Body of pancreas (tissue), 4 donors: ENCODE measurements at regions not wholly inside any gene's neighbourhood (a gene's known extent, or its start where the extent isn't known, plus 50 kb on each side); places are given as distances from the start of the nearest gene placed in this dataset.

Experiments used
- ATAC-seq: fragments of 150-250 bp; one replicate; pipeline ENCODE4 v1.9.1; 2016
- DNase-seq, 4 donors: peaks; one replicate each; pipeline ENCODE4 v3.0.0-alpha.2; 2019
- H3K27ac ChIP-seq, 4 donors: fragments of 200-600 bp; sonication (generic); 1 replicate in 3 of 4; 2 replicates in 1 of 4; pipeline versions ENCODE4 v1.5.1 to v1.6.1; 2016 to 2019; ENCODE audit warnings: mild to moderate bottlenecking in 1 of 4, mixed read lengths in 1 of 4, moderate library complexity in 1 of 4
- H3K27me3 ChIP-seq, 2 donors: fragments of 200-600 bp; sonication (generic); one replicate each; pipeline ENCODE4 v1.6.0; 2016; ENCODE audit warnings: mild to moderate bottlenecking in 1 of 2
- H3K36me3 ChIP-seq, 2 donors: fragments of 200-600 bp; sonication (generic); replicated peaks in 1 of 2; 2 replicates each; pipeline ENCODE4 v1.5.1; 2016; ENCODE audit warnings: low read depth in 2 of 2; ENCODE audit not compliant: insufficient read depth in 1 of 2
- H3K4me1 ChIP-seq: fragments of 200-600 bp; sonication (generic); one replicate; pipeline ENCODE4 v1.6.0; 2016
- H3K4me3 ChIP-seq, 2 donors: fragments of 200-600 bp; sonication (generic); 1 replicate in 1 of 2; 2 replicates in 1 of 2; pipeline ENCODE4 v1.5.1; 2016 to 2019
- H3K9me3 ChIP-seq, 3 donors: fragments of 200-600 bp; sonication (generic); 1 replicate in 2 of 3; 2 replicates in 1 of 3; pipeline ENCODE4 v1.5.1; 2016
- POLR2A ChIP-seq, 3 donors: fragments of 450-650 bp; IDR thresholded peaks; one replicate each; pipeline ENCODE4 v1.6.1; 2016; ENCODE audit warnings: antibody characterized with exemption in 3 of 3, mild to moderate bottlenecking in 2 of 3
- WGBS, 2 donors: methylation state at CpG; one replicate each; pipeline ENCODE4 v1.1.5; 2017; 5-methylcytosine and 5-hydroxymethylcytosine counted together
- intact Hi-C: fragments of 100-400 bp; cut with DNase I; formaldehyde crosslinking; loops from one replicate; pipeline ENCODE4 v1.15.1; 2023
- TF ChIP-seq, protein P1 (sequence below), 7 experiments: fragments of 450-650 bp in 4 of 7; fragments of 200-600 bp in 3 of 7; sonication (generic) in 3 of 7; IDR thresholded peaks; one replicate each; pipeline ENCODE4 v1.5.1; 2016 to 2019; ENCODE audit warnings: antibody characterized with exemption in 7 of 7

DNA sequence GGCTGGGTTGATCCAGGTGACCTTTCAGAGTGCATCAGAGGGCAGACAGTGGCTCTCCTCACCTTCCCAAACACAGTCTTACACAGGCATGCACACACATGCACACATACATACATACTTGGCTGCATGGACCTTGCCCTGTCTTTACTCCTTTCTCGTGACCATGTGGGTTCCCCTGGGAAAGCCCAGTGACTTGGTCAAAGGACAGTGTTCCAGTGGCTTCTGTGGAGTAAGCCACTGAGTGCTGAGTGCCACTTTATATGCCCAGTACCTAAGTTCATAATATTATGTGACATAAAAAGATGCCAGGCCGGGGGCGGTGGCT, 249.4 kb downstream of the MYCN start:
- TF ChIP-seq, protein P1, sequence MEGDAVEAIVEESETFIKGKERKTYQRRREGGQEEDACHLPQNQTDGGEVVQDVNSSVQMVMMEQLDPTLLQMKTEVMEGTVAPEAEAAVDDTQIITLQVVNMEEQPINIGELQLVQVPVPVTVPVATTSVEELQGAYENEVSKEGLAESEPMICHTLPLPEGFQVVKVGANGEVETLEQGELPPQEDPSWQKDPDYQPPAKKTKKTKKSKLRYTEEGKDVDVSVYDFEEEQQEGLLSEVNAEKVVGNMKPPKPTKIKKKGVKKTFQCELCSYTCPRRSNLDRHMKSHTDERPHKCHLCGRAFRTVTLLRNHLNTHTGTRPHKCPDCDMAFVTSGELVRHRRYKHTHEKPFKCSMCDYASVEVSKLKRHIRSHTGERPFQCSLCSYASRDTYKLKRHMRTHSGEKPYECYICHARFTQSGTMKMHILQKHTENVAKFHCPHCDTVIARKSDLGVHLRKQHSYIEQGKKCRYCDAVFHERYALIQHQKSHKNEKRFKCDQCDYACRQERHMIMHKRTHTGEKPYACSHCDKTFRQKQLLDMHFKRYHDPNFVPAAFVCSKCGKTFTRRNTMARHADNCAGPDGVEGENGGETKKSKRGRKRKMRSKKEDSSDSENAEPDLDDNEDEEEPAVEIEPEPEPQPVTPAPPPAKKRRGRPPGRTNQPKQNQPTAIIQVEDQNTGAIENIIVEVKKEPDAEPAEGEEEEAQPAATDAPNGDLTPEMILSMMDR (IDR thresholded peaks at IDR 0.05), result no peak
- no peak for TF ChIP-seq POLR2A (IDR thresholded peaks at IDR 0.05)
- 87 to 97% methylated on average over 3 of the region's 3 CpGs for WGBS, 2 donors
- Histone ChIP-seq H3K27me3 (no peaks in the 10 kb centered on the region), H3K27ac (no peak overlapping the region), H3K36me3 (no peaks in the 10 kb centered on the region), H3K4me1 (no peaks in the 10 kb centered on the region), H3K9me3 (no peaks in the 10 kb centered on the region), H3K4me3 (no peak overlapping the region)
- intact Hi-C loops, result no loop called here
- DNase-seq (no peak), ATAC-seq (no peak)

DNA sequence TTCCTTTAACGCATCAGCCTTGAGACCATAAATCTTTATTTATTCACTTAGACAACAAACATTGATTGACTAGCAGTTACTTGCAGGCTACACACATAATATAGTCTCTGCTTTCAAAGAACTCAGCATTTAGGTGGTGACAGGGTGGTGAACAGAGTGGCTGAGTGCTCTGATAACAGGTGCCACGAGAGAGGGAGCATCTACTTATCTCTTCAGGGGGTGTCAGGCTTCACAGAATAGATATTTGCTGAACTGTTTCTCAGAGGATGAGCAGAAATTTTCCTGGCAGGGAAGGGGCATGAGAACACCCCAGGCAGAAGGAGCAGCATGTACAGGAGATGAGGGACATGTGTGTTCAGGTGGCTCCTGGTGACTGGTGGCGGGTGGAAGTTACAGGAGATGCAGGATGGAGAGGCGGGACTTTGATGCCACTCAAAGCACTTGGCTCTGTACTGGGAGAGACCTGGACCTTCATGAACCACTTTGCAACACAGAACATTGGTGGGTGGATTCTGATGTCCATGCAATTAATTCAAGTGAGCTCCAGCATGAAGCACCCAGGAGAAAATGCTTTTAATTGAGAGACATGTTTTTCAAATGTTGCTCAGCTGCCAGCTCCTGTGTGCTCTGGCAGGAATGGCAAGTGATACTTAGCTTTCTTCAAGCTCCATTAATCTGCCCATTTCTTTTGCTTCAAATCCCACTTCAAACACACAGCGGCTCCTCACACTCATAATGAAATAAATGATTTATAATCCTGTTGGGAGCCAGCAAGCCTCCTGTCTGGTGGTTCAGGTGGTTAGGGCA, 248.9 kb downstream of the MYCN start:
- TF ChIP-seq POLR2A (IDR thresholded peaks at IDR 0.05), result no peak
- TF ChIP-seq, protein P1 (IDR thresholded peaks at IDR 0.05), result no peak
- Histone ChIP-seq H3K36me3 (no peaks in the 10 kb centered on the region), H3K4me3 (no peak overlapping the region), H3K4me1 (no peaks in the 10 kb centered on the region), H3K27ac (no peak overlapping the region), H3K9me3 (no peaks in the 10 kb centered on the region), H3K27me3 (no peaks in the 10 kb centered on the region)
- ATAC-seq (no peak), DNase-seq (no peak)
- 66 to 68% methylated on average over 5 of the region's 5 CpGs for WGBS, 2 donors
- intact Hi-C loops, result no loop called here

DNA sequence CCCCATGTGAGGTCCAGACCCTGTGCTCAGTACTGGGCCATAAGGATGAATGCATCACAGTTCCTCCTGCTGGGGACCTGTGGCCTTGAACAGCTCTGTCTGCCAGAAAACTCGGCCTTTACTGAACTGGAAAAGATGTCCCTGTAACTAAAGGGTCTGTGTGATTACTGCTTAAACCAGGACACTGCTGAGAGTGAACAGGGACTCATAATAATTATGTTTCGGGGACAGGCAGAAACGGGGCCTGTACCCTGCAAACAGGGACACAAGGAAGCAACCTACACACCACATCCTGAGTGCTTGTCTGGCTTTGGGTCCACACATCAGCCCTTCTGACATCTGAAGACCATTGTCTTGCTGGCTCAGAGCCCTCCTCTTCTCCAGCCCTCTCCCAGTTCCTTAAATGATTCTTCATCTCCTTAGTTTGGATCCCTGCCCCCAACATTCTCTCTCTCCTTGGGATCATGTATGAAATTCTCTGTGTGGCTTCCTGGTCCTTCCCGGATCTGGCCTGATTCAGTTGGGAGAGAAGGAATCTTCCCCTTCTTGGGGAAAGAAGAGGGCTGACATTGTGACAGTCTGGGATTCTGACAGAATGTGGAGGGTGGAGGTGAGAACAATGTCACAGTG, 248.0 kb downstream of the MYCN start:
- Histone ChIP-seq H3K27ac (no peak overlapping the region), H3K36me3 (no peaks in the 10 kb centered on the region), H3K27me3 (no peaks in the 10 kb centered on the region), H3K4me3 (no peak overlapping the region), H3K4me1 (no peaks in the 10 kb centered on the region), H3K9me3 (no peaks in the 10 kb centered on the region)
- intact Hi-C loops, result no loop called here
- TF ChIP-seq, protein P1 (IDR thresholded peaks at IDR 0.05), result no peak
- TF ChIP-seq POLR2A (IDR thresholded peaks at IDR 0.05), result no peak
- 67 to 74% methylated on average over 4 of the region's 4 CpGs for WGBS, 2 donors
- ATAC-seq (no peak), DNase-seq (no peak)

DNA sequence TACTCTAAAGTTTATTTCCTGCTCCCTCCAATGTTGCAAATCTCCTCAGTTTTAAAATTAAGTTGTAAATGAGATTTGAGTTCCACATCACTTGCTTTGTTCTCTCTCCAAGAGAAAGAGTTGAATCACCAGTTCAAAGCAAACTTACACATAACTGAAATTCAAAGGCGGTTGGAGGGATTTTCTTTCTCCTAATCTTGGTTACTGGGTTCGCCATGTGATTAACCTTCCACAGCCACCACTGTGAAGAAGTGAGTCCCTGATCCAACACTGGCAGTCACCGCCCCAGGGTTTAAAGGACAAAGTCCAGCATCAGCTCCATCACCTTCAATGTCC, 247.1 kb downstream of the MYCN start:
- WGBS, 2 donors, result 85 to 87% methylated on average over 3 of the region's 3 CpGs
- TF ChIP-seq POLR2A (IDR thresholded peaks at IDR 0.05), result no peak
- TF ChIP-seq, protein P1 (IDR thresholded peaks at IDR 0.05), result no peak
- Histone ChIP-seq H3K9me3 (no peaks in the 10 kb centered on the region), H3K36me3 (no peaks in the 10 kb centered on the region), H3K4me3 (no peak overlapping the region), H3K27me3 (no peaks in the 10 kb centered on the region), H3K4me1 (no peaks in the 10 kb centered on the region), H3K27ac (no peak overlapping the region)
- DNase-seq, result no peak
- intact Hi-C loops, result no loop called here
- ATAC-seq, result no peak
